HG02840 (cell line): ENCODE measurements at regions not wholly inside any gene's neighbourhood (a gene's known extent, or its start where the extent isn't known, plus 50 kb on each side); places are given as distances from the start of the nearest gene placed in this dataset.

Experiments
- ATAC-seq: cut with Tn5 transposase; IDR thresholded peaks from one replicate; pipeline ENCODE4 v1.9.1; 2021; ENCODE audit warnings: mild to moderate bottlenecking, moderate library complexity, moderate number of reproducible peaks; ENCODE audit not compliant: unreplicated experiment, low FRiP score

DNA sequence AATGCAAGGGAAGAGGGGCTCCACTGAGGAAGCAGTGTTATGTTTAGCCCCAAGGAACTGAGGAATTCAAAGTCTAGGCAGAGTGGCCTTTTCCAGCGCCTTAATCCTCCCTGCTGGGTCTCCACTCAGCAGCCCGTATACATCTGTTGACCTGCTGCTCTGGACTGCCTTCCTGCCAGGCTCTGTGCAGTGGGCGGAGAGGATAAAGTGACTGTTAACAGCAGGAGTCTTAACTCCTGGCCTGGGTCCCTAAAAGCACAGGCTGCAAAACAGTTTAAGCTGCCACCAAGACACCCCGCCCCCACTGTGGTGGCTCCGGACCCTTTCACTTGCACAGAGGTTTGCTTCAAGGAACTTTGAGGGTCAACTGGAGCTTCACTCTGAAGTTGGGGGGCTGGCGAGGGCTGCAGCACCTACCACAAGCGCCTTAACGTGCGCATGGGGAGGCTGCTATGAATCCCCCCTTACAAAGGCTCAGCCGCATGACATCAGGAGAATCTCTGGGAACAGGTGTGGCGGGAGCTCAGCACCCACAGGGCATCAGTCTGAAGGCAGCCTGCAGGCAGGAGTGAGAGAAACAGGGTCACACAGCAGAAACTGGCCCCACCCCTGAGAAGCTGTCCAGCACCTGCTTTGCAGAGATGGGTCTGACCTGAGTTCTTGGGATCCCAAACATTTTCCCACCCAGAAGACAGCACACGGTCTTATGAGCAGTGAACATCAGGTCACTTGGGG lies 358.2 kb upstream of the GATB start:
- ATAC-seq, result no peak

DNA sequence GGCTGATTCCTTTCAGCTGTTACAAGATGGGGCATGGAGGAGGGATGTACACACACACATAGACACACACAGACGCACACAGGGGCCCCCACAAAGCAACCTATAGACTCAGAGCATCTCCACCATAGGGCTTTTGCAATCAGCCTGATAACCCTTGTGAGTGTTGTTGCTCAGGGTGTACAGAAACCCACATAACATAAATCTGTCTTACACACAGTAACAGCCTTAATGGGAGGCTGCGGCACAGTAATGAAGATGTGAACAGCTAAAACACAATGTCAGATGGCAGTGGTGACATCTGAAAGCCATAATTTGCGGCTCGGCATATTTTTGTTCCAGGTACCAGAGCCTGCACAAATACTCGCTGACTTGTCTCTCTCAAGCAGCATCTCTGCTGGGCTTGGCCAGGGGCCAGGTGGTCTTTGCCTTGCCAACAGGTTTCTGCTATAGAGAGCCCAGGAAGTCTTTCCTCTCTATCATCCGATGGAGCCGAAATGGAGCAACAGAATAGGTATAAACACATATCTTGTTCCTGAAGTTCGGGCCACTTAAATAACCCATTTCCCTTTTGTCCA lies 357.2 kb upstream of the GATB start:
- no peak for ATAC-seq

DNA sequence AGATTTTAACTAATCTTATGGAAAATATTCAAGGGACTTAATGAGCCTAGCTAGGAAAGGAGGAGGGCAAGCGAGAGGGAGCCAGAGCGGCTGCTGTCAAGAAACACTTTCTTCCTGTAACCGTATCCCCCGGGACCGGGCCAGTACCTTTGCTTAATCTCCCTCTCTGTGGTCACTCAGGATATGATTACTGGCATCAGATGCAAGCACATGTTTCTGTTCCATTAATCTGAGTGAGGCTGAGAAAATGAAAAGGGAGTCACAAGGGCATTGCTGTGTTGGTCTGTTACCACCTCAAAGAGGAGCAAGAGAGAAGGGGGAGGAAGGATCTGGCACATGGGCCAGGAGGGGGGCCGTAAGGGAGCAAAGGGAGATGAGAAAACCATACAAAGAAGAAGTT lies 356.7 kb upstream of the GATB start:
- no peak for ATAC-seq

DNA sequence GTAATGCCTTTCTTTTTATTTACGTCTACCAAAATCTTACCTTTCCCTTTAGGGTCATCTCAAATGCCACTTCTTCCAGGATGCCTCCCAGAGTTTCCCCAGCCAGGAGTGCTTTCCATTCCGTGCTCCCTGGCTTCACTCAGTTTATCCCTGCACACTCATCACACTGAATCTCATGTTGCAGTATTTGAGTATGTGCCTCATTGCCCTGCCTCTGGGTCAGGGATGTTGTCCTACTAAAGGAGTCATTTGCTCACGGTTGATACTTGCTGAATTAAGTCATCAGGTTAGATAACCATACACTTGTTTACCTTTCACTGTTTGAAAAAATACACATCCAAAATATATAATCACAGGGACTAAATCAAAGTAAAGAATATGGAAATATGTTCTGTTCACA lies 356.2 kb upstream of the GATB start:
- no peak for ATAC-seq

- ATAC-seq, result no peak
These were observed 355.0 kb upstream of the GATB start for GRCh38 chr4:152115794-152116193.

DNA sequence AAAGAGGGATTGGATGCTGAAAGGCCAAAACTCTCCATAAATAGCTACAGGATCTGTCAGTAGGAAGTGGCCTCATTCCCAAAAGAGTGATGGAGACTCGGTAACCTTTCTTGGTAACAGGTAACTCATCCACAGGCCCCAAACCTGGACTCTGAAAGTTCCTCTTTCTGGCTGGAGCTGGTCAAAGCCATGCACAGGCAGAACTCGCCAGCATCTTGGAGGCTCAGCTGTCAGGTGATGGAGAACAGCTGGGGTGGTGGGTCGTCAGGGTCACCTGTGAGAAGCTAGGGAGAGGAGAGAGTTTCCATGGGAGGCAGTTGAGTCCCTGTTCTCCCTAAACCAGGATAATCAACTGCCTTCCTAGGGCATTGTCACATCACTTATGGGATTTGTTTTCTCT lies 354.3 kb upstream of the GATB start:
- ATAC-seq, result no peak

GRCh38 chr4:152114562-152114961 lies 353.8 kb upstream of the GATB start:
- no peak for ATAC-seq

DNA sequence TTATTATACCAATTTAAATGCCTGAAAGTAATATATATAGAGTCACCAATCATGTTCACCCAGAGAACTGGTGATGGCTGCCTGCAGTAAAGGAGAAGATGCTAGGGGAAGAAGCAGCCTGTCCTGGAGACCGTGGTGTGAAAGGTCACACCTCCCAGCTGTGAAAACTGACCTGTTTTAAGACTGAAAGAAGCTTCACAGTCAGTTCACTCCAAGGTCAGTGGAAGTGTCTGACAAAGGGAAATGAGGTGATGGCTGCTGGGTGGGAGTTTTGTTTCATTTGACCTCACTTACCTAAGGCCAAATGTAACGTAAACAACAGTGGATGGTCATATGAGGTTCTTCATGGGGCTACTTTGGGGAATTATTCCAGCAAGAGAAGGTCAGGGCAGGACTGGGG lies 352.1 kb upstream of the GATB start:
- ATAC-seq, result peak; percentile 78

DNA sequence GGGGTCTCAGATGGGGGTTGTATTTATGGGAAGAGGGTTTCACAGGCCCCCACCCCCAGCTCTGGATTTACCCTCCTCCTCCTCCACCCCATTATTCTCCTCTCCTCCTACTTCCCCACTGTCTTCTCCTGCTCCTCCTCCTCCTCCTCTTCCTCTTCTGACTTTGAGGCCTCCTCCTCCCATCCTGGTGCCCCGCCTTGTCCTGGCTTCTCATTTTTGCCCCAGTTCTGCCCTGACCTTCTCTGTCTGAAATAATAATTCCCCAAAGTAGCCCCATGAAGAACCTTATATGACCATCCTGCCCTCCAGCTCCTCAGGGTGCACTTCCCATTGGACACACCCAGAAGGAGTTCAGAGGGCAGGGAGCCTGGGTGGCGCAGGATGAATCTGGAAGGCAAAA lies 351.4 kb upstream of the GATB start:
- no peak for ATAC-seq

DNA sequence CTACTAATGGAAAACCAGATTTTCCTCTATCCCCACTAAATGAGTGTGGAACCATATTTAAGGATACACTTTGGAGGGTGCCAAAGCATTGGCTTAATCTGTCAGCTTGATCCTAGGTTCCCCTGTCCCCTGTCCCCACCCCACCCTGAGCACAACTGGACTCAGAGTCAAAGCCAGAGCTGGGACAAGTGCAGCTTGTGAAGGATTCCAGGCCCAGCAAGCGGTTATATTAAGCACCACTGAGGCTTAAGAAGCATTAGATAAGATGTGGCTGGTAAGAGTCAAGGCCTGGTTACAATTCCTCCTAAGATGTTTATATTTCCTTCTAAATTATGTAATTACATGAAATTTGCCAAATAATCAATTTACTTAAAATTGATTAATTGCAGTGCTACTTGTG lies 350.0 kb upstream of the GATB start:
- ATAC-seq, result no peak

DNA sequence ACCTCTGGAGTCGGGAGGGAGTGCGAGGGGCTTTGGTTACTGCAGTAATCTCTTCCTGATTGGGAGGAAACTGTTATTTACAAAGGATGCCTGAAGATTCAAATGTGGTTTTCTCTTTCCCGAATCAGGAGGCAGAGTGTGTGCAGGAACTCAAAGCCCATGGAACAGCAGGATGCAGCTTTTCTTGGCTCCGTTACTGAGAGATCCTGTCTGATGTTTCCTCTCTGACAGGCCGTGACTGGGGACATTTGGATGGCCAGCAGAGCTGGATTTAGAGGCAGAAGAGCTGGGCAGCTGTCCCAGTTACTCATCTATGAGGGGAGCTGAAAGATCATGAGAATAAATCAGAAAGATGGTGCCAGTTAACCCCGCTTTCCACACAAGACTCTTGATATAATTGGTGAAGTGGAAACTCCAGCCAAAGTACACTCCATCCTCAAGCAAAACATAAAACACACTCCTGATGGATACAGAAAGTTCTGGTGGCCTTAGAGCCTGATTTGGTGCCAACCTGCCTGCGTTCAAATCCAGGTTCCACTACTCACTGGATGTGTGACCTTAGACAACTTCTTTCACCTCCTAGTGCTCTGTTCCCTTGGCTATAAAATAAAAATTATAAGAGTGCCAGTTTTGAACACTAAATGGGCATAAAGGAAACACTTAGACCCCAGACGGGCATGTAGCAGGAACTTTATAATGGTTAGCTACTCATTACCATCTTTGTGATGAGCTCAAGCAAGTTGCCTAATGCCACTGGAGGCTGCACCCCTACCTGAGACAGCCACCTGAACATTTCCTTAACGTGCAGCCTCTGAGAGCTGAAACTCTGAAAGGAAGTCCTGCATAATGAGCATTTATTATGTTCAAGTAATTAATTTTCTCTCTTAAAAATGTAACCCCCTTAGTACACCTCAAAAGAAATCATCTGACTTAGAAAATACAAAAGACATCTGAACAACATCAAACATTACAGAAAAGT lies 349.0 kb upstream of the GATB start:
- no peak for ATAC-seq

- ATAC-seq, result no peak
These were observed 347.1 kb upstream of the GATB start for GRCh38 chr4:152107736-152108500.

DNA sequence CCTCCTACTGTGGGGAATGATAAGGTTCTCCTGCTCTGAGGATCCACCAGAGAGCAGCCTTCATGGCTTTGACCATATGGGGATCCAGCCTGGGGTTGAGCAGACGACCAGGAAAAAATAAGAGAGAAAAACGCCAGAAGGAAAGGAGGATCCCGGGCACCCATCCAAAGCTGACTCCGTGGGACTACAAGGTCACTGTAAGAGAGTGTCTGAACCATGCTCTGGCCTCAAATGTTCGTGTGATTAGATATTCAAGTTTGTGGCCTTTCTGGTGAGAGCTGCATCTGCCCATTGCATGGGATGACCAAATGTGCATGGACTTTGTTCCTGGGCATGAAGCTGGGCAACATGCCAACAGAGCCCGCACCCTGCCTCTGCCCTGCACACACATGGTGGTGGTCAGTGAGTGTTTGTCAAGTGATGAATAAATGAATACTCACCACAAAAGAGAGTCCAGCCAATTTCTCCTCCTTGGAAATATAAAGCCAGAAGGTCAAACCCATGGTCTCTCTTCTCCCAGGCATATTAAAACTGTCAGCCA lies 346.0 kb upstream of the GATB start:
- ATAC-seq, result no peak

GRCh38 chr4:152106113-152106763 lies 345.4 kb upstream of the GATB start:
- no peak for ATAC-seq

DNA sequence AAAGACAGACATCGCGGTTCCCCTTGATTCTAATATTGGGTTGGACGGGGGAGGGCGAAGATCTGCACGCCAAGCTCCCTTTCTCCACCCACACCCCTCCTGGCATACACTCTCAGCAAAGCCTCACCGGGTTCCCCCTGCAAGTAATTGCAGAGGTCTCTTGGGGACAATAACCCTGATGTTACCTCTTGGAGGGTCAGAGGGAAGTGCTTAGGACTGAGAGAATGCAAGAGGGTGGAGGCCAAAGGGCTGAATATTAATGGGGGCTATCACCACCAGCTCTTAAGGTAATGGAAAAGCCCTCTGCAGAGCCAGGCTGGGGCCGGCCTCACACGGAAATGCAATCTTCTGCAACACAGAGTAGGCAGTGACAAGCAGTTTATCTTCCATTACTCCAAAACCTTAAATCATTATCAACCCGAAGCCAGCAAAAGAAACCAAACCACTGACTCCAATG lies 344.1 kb upstream of the GATB start:
- no peak for ATAC-seq

- no peak for ATAC-seq
These were observed 343.5 kb upstream of the GATB start for GRCh38 chr4:152104356-152104755.

DNA sequence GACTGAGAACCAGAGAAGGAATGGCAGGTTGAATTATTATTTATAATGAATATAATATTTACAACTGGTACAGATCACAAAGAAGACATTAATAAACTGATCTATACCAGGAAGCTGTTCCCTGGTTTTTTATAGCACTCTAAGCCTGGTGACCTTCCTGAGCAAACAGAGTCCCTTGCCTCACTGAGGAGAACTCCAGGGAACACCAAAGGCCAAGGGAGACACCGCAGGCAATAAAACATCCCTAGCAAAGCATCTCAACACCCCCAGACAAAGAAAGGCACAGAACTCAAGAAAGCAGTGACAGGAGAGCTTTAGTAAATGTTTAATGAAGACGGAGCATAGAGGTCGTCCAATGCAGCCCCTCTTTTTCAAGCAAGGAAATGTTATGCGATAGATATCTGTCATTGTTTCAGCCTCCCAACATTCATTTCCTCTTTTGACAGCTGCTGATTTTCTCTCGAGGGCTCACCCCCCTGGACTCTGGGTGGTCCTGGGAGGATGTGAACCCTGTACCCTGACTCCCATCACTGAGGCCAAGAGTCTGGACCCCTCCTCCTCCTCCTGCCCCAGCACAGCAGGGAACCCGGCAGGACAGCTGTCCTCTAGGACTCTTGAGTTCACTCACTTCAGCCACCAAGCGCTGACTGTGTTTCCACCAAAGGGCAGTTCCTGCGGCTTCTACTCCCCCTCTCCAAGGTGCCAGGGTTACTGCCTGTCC lies 342.5 kb upstream of the GATB start:
- ATAC-seq, result no peak

DNA sequence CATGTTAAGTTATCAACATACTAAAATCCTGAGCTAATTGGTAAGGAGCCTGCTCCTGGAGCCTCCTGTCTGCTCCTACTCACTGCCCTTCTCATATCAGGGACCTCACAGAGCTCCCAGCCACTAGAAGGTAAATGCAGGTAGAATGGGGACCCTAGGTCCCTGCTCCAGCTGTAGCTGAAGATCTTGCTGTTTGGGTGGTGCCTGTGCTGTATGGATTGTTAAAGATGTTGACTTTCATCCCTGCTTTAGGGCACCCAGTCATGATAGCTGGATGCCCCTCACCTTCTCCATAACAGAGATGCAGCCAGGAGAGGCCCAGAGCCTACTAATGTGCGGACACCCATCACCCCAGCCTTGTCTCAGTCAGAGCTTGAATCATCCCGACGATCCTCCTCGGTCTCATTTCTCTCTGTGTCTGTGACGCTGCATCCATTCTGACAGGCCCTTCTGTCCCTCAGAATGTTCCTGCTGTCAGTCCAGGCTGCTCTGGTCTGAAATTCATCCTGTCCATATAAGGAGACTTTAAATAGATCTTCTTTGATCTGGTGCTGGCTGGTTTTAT lies 341.7 kb upstream of the GATB start:
- ATAC-seq, result no peak
